Keratinocyte (primary cell): ENCODE measurements at regions not wholly inside any gene's neighbourhood (a gene's known extent, or its start where the extent isn't known, plus 50 kb on each side); places are given as distances from the start of the nearest gene placed in this dataset.
A peak's percentile ranks its signal among the peaks of the same experiment; 100 is the strongest.

Experiments used
- DNase-seq: peaks from one replicate; pipeline ENCODE4 v3.0.0-alpha.2; 2011; ENCODE audit warnings: low read depth, missing footprints, low spot score
- FAIRE-seq: peaks from 2 replicates; lab custom pipeline; 2011; peaks lifted over from hg19 to GRCh38; lab: Jason Lieb, UNC
- H2AFZ ChIP-seq: 2 replicates; pipeline ENCODE4 v1.6.0; 2012; ENCODE audit warnings: low read length, control low read depth, inconsistent platforms; ENCODE audit not compliant: control insufficient read depth
- H3K27ac ChIP-seq: 2 replicates; pipeline ENCODE4 v1.5.1; 2011; ENCODE audit warnings: low read length; ENCODE audit not compliant: control insufficient read depth, insufficient read depth
- H3K27me3 ChIP-seq: 3 replicates; pipeline ENCODE4 v1.6.0; 2011; ENCODE audit warnings: low read length; ENCODE audit not compliant: control insufficient read depth, insufficient read depth; ENCODE audit errors: extremely low read depth
- H3K36me3 ChIP-seq, 2 experiments: 2 replicates in 1 of 2; 3 replicates in 1 of 2; pipeline ENCODE4 v1.5.1; 2011; ENCODE audit warnings: low read length in 2 of 2, mild to moderate bottlenecking in 1 of 2; ENCODE audit not compliant: control insufficient read depth in 2 of 2, insufficient read depth in 2 of 2; ENCODE audit errors: extremely low read depth in 1 of 2
- H3K4me1 ChIP-seq: 3 replicates; pipeline ENCODE4 v1.5.1; 2011; ENCODE audit warnings: low read length; ENCODE audit not compliant: control insufficient read depth, insufficient read depth; ENCODE audit errors: extremely low read depth
- H3K4me2 ChIP-seq: 3 replicates; pipeline ENCODE4 v1.6.0; 2011; ENCODE audit warnings: low read depth, low read length; ENCODE audit not compliant: control insufficient read depth, insufficient read depth; ENCODE audit errors: extremely low read depth
- H3K4me3 ChIP-seq, 3 experiments: fragments of 200-600 bp in 1 of 3; sonication (generic) in 1 of 3; 2 replicates in 2 of 3; 3 replicates in 1 of 3; pipeline ENCODE4 v1.5.1; 2011 to 2016; ENCODE audit warnings: low read length in 3 of 3, mild to moderate bottlenecking in 3 of 3, control low read depth in 2 of 3, inconsistent platforms in 1 of 3, low read depth in 1 of 3, mixed read lengths in 1 of 3, mixed run types in 1 of 3, moderate library complexity in 1 of 3; ENCODE audit not compliant: control insufficient read depth in 2 of 3, insufficient read depth in 2 of 3; ENCODE audit errors: extremely low read depth in 1 of 3
- H3K79me2 ChIP-seq: 2 replicates; pipeline ENCODE4 v1.6.0; 2012; ENCODE audit warnings: low read length; ENCODE audit not compliant: control insufficient read depth, insufficient read depth
- H3K9ac ChIP-seq: 3 replicates; pipeline ENCODE4 v1.6.0; 2011; ENCODE audit warnings: low read length; ENCODE audit not compliant: control insufficient read depth, insufficient read depth; ENCODE audit errors: extremely low read depth
- H3K9me1 ChIP-seq: 3 replicates; pipeline ENCODE4 v1.6.0; 2011; ENCODE audit warnings: low read length; ENCODE audit not compliant: control insufficient read depth, insufficient read depth; ENCODE audit errors: extremely low read depth
- H3K9me3 ChIP-seq: 2 replicates; pipeline ENCODE4 v1.5.1; 2012; ENCODE audit warnings: low read depth, low read length; ENCODE audit not compliant: control insufficient read depth
- H4K20me1 ChIP-seq: 3 replicates; pipeline ENCODE4 v1.6.0; 2011; ENCODE audit warnings: low read length; ENCODE audit not compliant: control insufficient read depth, insufficient read depth; ENCODE audit errors: extremely low read depth
- EZH2 ChIP-seq: IDR thresholded peaks from one replicate; pipeline ENCODE4 v1.6.1; 2012; ENCODE audit warnings: inconsistent platforms, mild to moderate bottlenecking, low read length, moderate library complexity
- dilution Hi-C: fragments of 300-500 bp; cut with MboI; formaldehyde crosslinking; loops from one replicate; pipeline ENCODE4 v1.7.0; 2020; ENCODE audit warnings: low sequenced_read_pairs; ENCODE audit not compliant: extremely low pct_ligation_motif_present
- TF ChIP-seq, protein P1 (sequence below), 3 experiments: IDR thresholded peaks in 1 of 3; conservative IDR thresholded peaks in 1 of 3; optimal IDR thresholded peaks in 1 of 3; 2 replicates in 2 of 3; 3 replicates in 1 of 3; pipeline versions ENCODE3 to v1.5.1; 2011; ENCODE audit warnings: low read length in 3 of 3, mild to moderate bottlenecking in 3 of 3, moderate library complexity in 2 of 3, control low read depth in 1 of 3, inconsistent platforms in 1 of 3; ENCODE audit not compliant: insufficient read depth in 2 of 3; ENCODE audit errors: extremely low read depth in 1 of 3

DNA sequence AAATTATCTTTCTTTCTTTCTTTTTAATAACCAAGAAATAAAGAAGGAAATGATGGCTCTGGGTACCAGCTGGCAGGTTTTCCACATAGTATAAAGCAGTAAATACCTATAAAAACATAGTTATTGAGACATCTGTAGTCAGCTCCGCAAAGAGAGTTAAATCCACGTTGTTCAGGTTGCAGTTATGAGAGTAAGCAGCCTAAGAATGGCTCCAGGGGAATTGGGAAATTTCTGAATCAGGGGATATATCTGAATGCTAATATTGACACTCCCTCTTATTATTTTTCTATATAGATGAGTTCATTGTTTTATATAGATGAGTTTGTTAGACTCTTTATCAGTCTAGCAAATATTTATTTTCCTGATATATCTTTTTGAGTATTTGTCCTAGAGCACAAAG is 322.0 kb upstream of the LRRC4C start:
- Histone ChIP-seq H3K9me1 (no peaks in the 10 kb centered on the region), H3K36me3 (no peaks in the 10 kb centered on the region), H3K4me3 (no peak overlapping the region), H4K20me1 (no peaks in the 10 kb centered on the region), H3K27me3 (no peaks in the 10 kb centered on the region), H3K27ac (no peak overlapping the region), H3K79me2 (no peaks in the 10 kb centered on the region), H2AFZ (no peak overlapping the region), H3K4me1 (peaks cover 11% of the 10 kb centered on the region), H3K4me2 (no peak overlapping the region), H3K9ac (no peak overlapping the region), H3K9me3 (no peaks in the 10 kb centered on the region)
- dilution Hi-C loops = no loop called here
- no peak for FAIRE-seq
- DNase-seq = no peak
- TF ChIP-seq, protein P1, sequence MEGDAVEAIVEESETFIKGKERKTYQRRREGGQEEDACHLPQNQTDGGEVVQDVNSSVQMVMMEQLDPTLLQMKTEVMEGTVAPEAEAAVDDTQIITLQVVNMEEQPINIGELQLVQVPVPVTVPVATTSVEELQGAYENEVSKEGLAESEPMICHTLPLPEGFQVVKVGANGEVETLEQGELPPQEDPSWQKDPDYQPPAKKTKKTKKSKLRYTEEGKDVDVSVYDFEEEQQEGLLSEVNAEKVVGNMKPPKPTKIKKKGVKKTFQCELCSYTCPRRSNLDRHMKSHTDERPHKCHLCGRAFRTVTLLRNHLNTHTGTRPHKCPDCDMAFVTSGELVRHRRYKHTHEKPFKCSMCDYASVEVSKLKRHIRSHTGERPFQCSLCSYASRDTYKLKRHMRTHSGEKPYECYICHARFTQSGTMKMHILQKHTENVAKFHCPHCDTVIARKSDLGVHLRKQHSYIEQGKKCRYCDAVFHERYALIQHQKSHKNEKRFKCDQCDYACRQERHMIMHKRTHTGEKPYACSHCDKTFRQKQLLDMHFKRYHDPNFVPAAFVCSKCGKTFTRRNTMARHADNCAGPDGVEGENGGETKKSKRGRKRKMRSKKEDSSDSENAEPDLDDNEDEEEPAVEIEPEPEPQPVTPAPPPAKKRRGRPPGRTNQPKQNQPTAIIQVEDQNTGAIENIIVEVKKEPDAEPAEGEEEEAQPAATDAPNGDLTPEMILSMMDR (optimal IDR thresholded peaks at IDR 0.05 in 1 of 3, IDR thresholded peaks at IDR 0.05 in 1 of 3, conservative IDR thresholded peaks at IDR 0.05 in 1 of 3; ENCODE audit: extremely low read depth in 1 of 3, insufficient read depth in 2 of 3, low read length in 3 of 3) = no peak
- no peak for TF ChIP-seq EZH2

DNA sequence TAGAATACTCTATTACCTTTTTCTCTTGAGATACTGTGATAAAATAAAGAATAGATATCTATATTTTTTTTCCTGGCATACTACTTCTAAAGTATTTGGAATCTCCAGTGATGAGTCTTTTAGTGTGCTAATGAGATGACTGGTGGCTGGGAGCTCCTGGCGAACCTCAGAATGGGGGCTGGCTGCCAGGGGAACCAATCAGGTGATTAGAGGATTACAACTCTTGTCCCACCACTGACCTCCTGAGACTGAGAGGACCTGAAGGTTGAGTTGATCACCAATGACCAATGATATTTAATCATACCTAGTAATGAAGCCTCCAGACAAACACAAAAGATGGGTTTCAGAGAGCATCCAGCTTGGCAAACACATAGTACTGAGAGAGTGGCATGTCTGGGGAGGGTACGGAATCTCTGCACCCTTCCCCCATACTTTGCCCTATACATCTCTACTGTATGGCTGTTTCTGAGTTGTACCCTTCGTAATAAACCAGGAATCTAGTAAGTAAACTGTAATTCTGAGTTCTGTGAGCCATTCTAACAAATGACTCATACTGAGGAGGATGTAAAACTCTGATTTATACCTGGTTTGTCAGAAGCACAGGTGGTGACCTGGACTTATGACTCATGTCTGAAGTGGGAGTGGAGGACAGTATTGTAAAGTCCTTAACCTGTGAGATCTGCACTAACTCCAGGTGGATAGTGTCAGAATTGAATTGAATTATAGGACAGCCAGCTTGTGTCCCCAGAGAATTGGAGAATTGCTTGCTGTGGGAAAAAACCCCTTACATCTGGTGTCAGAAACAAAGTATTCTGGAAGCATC is 325.3 kb upstream of the LRRC4C start:
- Histone ChIP-seq H3K27ac (no peak overlapping the region), H3K4me1 (peaks cover 11% of the 10 kb centered on the region), H4K20me1 (no peaks in the 10 kb centered on the region), H3K4me2 (peak overlapping the region; percentile 27), H3K9ac (no peak overlapping the region), H2AFZ (no peak overlapping the region), H3K9me3 (no peaks in the 10 kb centered on the region), H3K79me2 (no peaks in the 10 kb centered on the region), H3K36me3 (no peaks in the 10 kb centered on the region), H3K27me3 (no peaks in the 10 kb centered on the region), H3K9me1 (no peaks in the 10 kb centered on the region), H3K4me3 (no peak overlapping the region)
- peak; percentile 42 for DNase-seq
- TF ChIP-seq, protein P1 (optimal IDR thresholded peaks at IDR 0.05 in 1 of 3, IDR thresholded peaks at IDR 0.05 in 1 of 3, conservative IDR thresholded peaks at IDR 0.05 in 1 of 3; ENCODE audit: extremely low read depth in 1 of 3, insufficient read depth in 2 of 3, low read length in 3 of 3) = no peak
- no peak for TF ChIP-seq EZH2
- dilution Hi-C loops = no loop called here
- FAIRE-seq = no peak
